GM23338 (cell line): ENCODE measurements at regions not wholly inside any gene's neighbourhood (a gene's known extent, or its start where the extent isn't known, plus 50 kb on each side); places are given as distances from the start of the nearest gene placed in this dataset.

Experiments used
- ATAC-seq: fragments of 200-7000 bp; cut with Tn5 transposase; 3 replicates; pipeline ENCODE4 v1.9.1; 2020
- DNase-seq: peaks from one replicate; pipeline ENCODE4 v3.0.0-alpha.2; 2015; ENCODE audit warnings: low spot score
- H2AFZ ChIP-seq: fragments of 200-600 bp; sonication (generic); 2 replicates; pipeline ENCODE4 v1.8.0; 2016; ENCODE audit warnings: antibody characterized with exemption, mild to moderate bottlenecking, moderate library complexity
- H3F3A ChIP-seq: fragments of 200-600 bp; sonication (generic); replicated peaks from 2 replicates; pipeline ENCODE4 v1.8.0; 2017; ENCODE audit warnings: antibody characterized with exemption, mixed run types, low read depth
- H3K27ac ChIP-seq: fragments of 200-600 bp; sonication (generic); 2 replicates; pipeline ENCODE4 v1.6.1; 2016; ENCODE audit warnings: low read depth
- H3K27me3 ChIP-seq: fragments of 200-600 bp; sonication (generic); 2 replicates; pipeline ENCODE4 v1.8.0; 2016; ENCODE audit warnings: mild to moderate bottlenecking, mixed run types, moderate library complexity; ENCODE audit not compliant: insufficient read depth
- H3K36me3 ChIP-seq: fragments of 200-600 bp; sonication (generic); 2 replicates; pipeline ENCODE4 v1.8.0; 2016; ENCODE audit warnings: mild to moderate bottlenecking; ENCODE audit not compliant: insufficient read depth
- H3K4me1 ChIP-seq: fragments of 200-600 bp; sonication (generic); 2 replicates; pipeline ENCODE4 v1.8.0; 2016; ENCODE audit warnings: mild to moderate bottlenecking, moderate library complexity; ENCODE audit not compliant: insufficient read depth
- H3K4me2 ChIP-seq: fragments of 200-600 bp; sonication (generic); 2 replicates; pipeline ENCODE4 v1.7.1; 2017; ENCODE audit warnings: mixed run types
- H3K4me3 ChIP-seq: fragments of 200-600 bp; sonication (generic); 2 replicates; pipeline ENCODE4 v1.6.1; 2016; ENCODE audit warnings: mixed run types
- H3K79me2 ChIP-seq: fragments of 200-600 bp; sonication (generic); replicated peaks from 2 replicates; pipeline ENCODE4 v1.8.0; 2017; ENCODE audit warnings: mild to moderate bottlenecking; ENCODE audit not compliant: insufficient read depth
- H3K9me2 ChIP-seq: fragments of 200-600 bp; sonication (generic); 2 replicates; pipeline ENCODE4 v1.8.0; 2017; ENCODE audit not compliant: insufficient read depth
- H4K20me1 ChIP-seq: fragments of 200-600 bp; sonication (generic); replicated peaks from 2 replicates; pipeline ENCODE4 v1.8.0; 2017; ENCODE audit warnings: mild to moderate bottlenecking; ENCODE audit not compliant: insufficient read depth
- H3K27ac Mint-ChIP-seq: 2 replicates; pipeline ENCODE4 v1.8.0; 2020; ENCODE audit warnings: inconsistent platforms, mild to moderate bottlenecking, moderate library complexity, mixed read lengths
- H3K27me3 Mint-ChIP-seq: 3 replicates; pipeline ENCODE4 v1.8.0; 2022; ENCODE audit warnings: low read depth, mild to moderate bottlenecking, moderate library complexity, mixed read lengths, inconsistent platforms; ENCODE audit not compliant: insufficient read depth, poor library complexity
- H3K36me3 Mint-ChIP-seq: 3 replicates; pipeline ENCODE4 v1.8.0; 2021; ENCODE audit warnings: low read depth, mild to moderate bottlenecking, inconsistent platforms, moderate library complexity, mixed read lengths
- H3K4me1 Mint-ChIP-seq: 3 replicates; pipeline ENCODE4 v1.8.0; 2020; ENCODE audit warnings: mild to moderate bottlenecking, inconsistent platforms, mixed read lengths
- H3K4me3 Mint-ChIP-seq: 3 replicates; pipeline ENCODE4 v1.8.0; 2021; ENCODE audit warnings: moderate library complexity, mild to moderate bottlenecking, inconsistent platforms, mixed read lengths
- H3K9me3 Mint-ChIP-seq: 3 replicates; pipeline ENCODE4 v1.8.0; 2020; ENCODE audit warnings: moderate library complexity, mild to moderate bottlenecking, inconsistent platforms, mixed read lengths
- CREB1 ChIP-seq: fragments of 250-450 bp; sonication (Bioruptor Pico); IDR thresholded peaks from 2 replicates; pipeline ENCODE4 v1.5.0; 2020; ENCODE audit warnings: low read depth, mild to moderate bottlenecking, moderate library complexity
- CTCF ChIP-seq, 2 experiments: fragments of 200-600 bp in 1 of 2; sonication (generic) in 1 of 2; conservative IDR thresholded peaks; 2 replicates each; pipeline versions ENCODE4 v1.5.1 to v1.6.1; 2016 to 2017; ENCODE audit warnings: antibody characterized with exemption in 2 of 2, low read depth in 2 of 2, mild to moderate bottlenecking in 2 of 2, moderate library complexity in 1 of 2
- ETS1 ChIP-seq: IDR thresholded peaks from 2 replicates; pipeline ENCODE4 v1.6.1; 2016; ENCODE audit warnings: antibody characterized with exemption
- EZH2 ChIP-seq: fragments of 200-600 bp; sonication (generic); IDR thresholded peaks from one replicate; pipeline ENCODE4 v1.8.0; 2017; ENCODE audit warnings: antibody characterized with exemption, mild to moderate bottlenecking, low read depth; ENCODE audit not compliant: unreplicated experiment
- EZH2phosphoT487 ChIP-seq: fragments of 200-600 bp; sonication (generic); IDR thresholded peaks from one replicate; pipeline ENCODE4 v1.8.1; 2018; ENCODE audit warnings: antibody characterized with exemption; ENCODE audit not compliant: unreplicated experiment
- JUNB ChIP-seq: IDR thresholded peaks from one replicate; pipeline ENCODE4 v1.6.1; 2016; ENCODE audit warnings: antibody characterized with exemption; ENCODE audit not compliant: unreplicated experiment
- NANOG ChIP-seq: IDR thresholded peaks from 2 replicates; pipeline ENCODE4 v1.6.1; 2016; ENCODE audit warnings: antibody characterized with exemption, borderline replicate concordance
- POLR2AphosphoS5 ChIP-seq: IDR thresholded peaks from 2 replicates; pipeline ENCODE4 v1.6.1; 2016; ENCODE audit warnings: antibody characterized with exemption, low read depth
- REST ChIP-seq: IDR thresholded peaks from one replicate; pipeline ENCODE4 v1.6.1; 2018; ENCODE audit warnings: antibody characterized with exemption; ENCODE audit not compliant: unreplicated experiment
- STAT1 ChIP-seq: IDR thresholded peaks from one replicate; pipeline ENCODE4 v1.6.1; 2016; ENCODE audit warnings: antibody characterized with exemption; ENCODE audit not compliant: unreplicated experiment
- ZNF114 ChIP-seq: fragments of 250-450 bp; sonication (Bioruptor Pico); IDR thresholded peaks from 2 replicates; pipeline ENCODE4 v1.5.0; 2020; ENCODE audit warnings: mild to moderate bottlenecking, moderate library complexity
- ZNF331 ChIP-seq: fragments of 250-450 bp; sonication (Bioruptor Pico); IDR thresholded peaks from 2 replicates; pipeline ENCODE4 v1.5.0; 2020; ENCODE audit warnings: low read depth, mild to moderate bottlenecking, moderate library complexity
- ZNF462 ChIP-seq: fragments of 250-450 bp; sonication (Bioruptor Pico); IDR thresholded peaks from 2 replicates; pipeline ENCODE4 v1.5.0; 2020; ENCODE audit warnings: mild to moderate bottlenecking, moderate library complexity

- Mint-ChIP-seq H3K27me3 (no peaks in the 10 kb centered on the region), H3K4me1 (no peaks in the 10 kb centered on the region; the same call in 2 of the 3 replicates), H3K36me3 (no peaks in the 10 kb centered on the region), H3K4me3 (no peak overlapping the region), H3K9me3 (no peaks in the 10 kb centered on the region), H3K27ac (no peak overlapping the region)
- Histone ChIP-seq H2AFZ (no peak overlapping the region), H3K27me3 (no peaks in the 10 kb centered on the region), H3K4me3 (no peak overlapping the region), H3K4me1 (no peaks in the 10 kb centered on the region), H3K4me2 (no peak overlapping the region), H3K36me3 (no peaks in the 10 kb centered on the region), H4K20me1 (no peaks in the 10 kb centered on the region), H3K9me2 (no peaks in the 10 kb centered on the region), H3K79me2 (no peaks in the 10 kb centered on the region), H3K27ac (no peak overlapping the region), H3F3A (no peaks in the 10 kb centered on the region)
- ATAC-seq, result no peak
- DNase-seq, result no peak
- no peak for TF ChIP-seq ETS1
- no peak for TF ChIP-seq POLR2AphosphoS5
- TF ChIP-seq ZNF114 (CRISPR knock-in tag), result no peak
- no peak for TF ChIP-seq CREB1 (CRISPR knock-in tag)
- no peak for TF ChIP-seq EZH2
- TF ChIP-seq EZH2phosphoT487, result no peak
- no peak for TF ChIP-seq NANOG
- no peak for TF ChIP-seq JUNB
- no peak for TF ChIP-seq ZNF462 (CRISPR knock-in tag)
- no peak for TF ChIP-seq REST
- no peak for TF ChIP-seq STAT1
- no peak for TF ChIP-seq ZNF331 (CRISPR knock-in tag)
- TF ChIP-seq CTCF (conservative IDR thresholded peaks at IDR 0.05; ENCODE audit: low read depth in 2 of 2), result no peak
These were observed 166.9 kb upstream of the MID1 start for GRCh38 chrX:10787264-10787663.
